HG02623 (cell line): ENCODE measurements at regions not wholly inside any gene's neighbourhood (a gene's known extent, or its start where the extent isn't known, plus 50 kb on each side); places are given as distances from the start of the nearest gene placed in this dataset.
"Not testable (repeated sequence)": the region's sequence is repeated elsewhere in the genome, so short reads cannot be mapped to it uniquely, and the experiment has no call there.

Experiments used
- ATAC-seq: cut with Tn5 transposase; IDR thresholded peaks from one replicate; pipeline ENCODE4 v1.9.1; 2021; ENCODE audit warnings: moderate library complexity; ENCODE audit not compliant: unreplicated experiment

GRCh38 chrX:40530509-40530908 lies 50.3 kb upstream of the ATP6AP2 start:
- ATAC-seq = no peak

GRCh38 chrX:40527543-40527942 lies 53.2 kb upstream of the ATP6AP2 start:
- ATAC-seq = no peak

GRCh38 chrX:40526412-40526811 lies 54.4 kb upstream of the ATP6AP2 start:
- no peak for ATAC-seq

GRCh38 chrX:40525901-40526300 lies 54.9 kb upstream of the ATP6AP2 start:
- ATAC-seq = not testable (repeated sequence)

- no peak for ATAC-seq
Measured at GRCh38 chrX:40524423-40524822, 56.3 kb upstream of the ATP6AP2 start.

GRCh38 chrX:40523852-40524251 lies 56.9 kb upstream of the ATP6AP2 start:
- no peak for ATAC-seq

GRCh38 chrX:40521868-40522450 lies 58.8 kb upstream of the ATP6AP2 start:
- no peak for ATAC-seq

- ATAC-seq = no peak
Measured at GRCh38 chrX:40514376-40514775, 66.4 kb upstream of the ATP6AP2 start.

- ATAC-seq = no peak
Measured at GRCh38 chrX:40513835-40514234, 66.9 kb upstream of the ATP6AP2 start.

- no peak for ATAC-seq
Measured at GRCh38 chrX:40513012-40513411, 67.8 kb upstream of the ATP6AP2 start.

GRCh38 chrX:40511258-40511657 lies 69.5 kb upstream of the ATP6AP2 start:
- ATAC-seq = no peak

GRCh38 chrX:40508560-40508959 lies 72.2 kb upstream of the ATP6AP2 start:
- ATAC-seq = no peak

- ATAC-seq = no peak
Measured at GRCh38 chrX:40506201-40506985, 74.4 kb upstream of the ATP6AP2 start.

- no peak for ATAC-seq
Measured at GRCh38 chrX:40504801-40505605, 75.8 kb upstream of the ATP6AP2 start.

- no peak for ATAC-seq
Measured at GRCh38 chrX:40503094-40503493, 77.7 kb upstream of the ATP6AP2 start.

GRCh38 chrX:40502688-40503087 lies 78.1 kb upstream of the ATP6AP2 start:
- ATAC-seq = no peak

- no peak for ATAC-seq
Measured at GRCh38 chrX:40501164-40501855, 79.5 kb upstream of the ATP6AP2 start.

GRCh38 chrX:40496728-40497127 lies 84.0 kb upstream of the ATP6AP2 start:
- ATAC-seq = no peak

- ATAC-seq = no peak
Measured at GRCh38 chrX:40495659-40496058, 85.1 kb upstream of the ATP6AP2 start.

- ATAC-seq = no peak
Measured at GRCh38 chrX:40494005-40494404, 86.8 kb upstream of the ATP6AP2 start.

GRCh38 chrX:40488296-40488695 lies 92.5 kb upstream of the ATP6AP2 start:
- ATAC-seq = no peak
